ENCODE measurements at regions not wholly inside any gene's neighbourhood (a gene's known extent, or its start where the extent isn't known, plus 50 kb on each side); places are given as distances from the start of the nearest gene placed in this dataset.

GRCh38 chr1:55981010-55981650 lies 598.2 kb downstream of the PLPP3 start:
- no peak for TF ChIP-seq ZNF274 (IDR thresholded peaks at IDR 0.05; ENCODE audit: low read depth, low read length)
- H3K4me3 ChIP-seq (ENCODE audit: low read length) = no peak overlapping the region

GRCh38 chr1:55980582-55980981 lies 598.8 kb downstream of the PLPP3 start:
- no peak for TF ChIP-seq ZNF274 (IDR thresholded peaks at IDR 0.05; ENCODE audit: low read depth, low read length)
- no peak overlapping the region for H3K4me3 ChIP-seq (ENCODE audit: low read length)

- no peak for TF ChIP-seq ZNF274 (IDR thresholded peaks at IDR 0.05; ENCODE audit: low read depth, low read length)
Measured at GRCh38 chr1:55974714-55975441, 604.5 kb downstream of the PLPP3 start.

GRCh38 chr1:55970526-55971110 lies 608.7 kb downstream of the PLPP3 start:
- no peak for TF ChIP-seq ZNF274 (IDR thresholded peaks at IDR 0.05; ENCODE audit: low read depth, low read length)
- no peak overlapping the region for H3K4me3 ChIP-seq (ENCODE audit: low read length)

More at GRCh38 chr1:55974714-55975441, 604.5 kb downstream of the PLPP3 start:
- no peak overlapping the region for H3K4me3 ChIP-seq (ENCODE audit: low read length)

GRCh38 chr1:55969322-55969721 lies 610.0 kb downstream of the PLPP3 start:
- H3K4me3 ChIP-seq (ENCODE audit: low read length) = no peak overlapping the region
- TF ChIP-seq ZNF274 (IDR thresholded peaks at IDR 0.05; ENCODE audit: low read depth, low read length) = no peak

- H3K4me3 ChIP-seq (ENCODE audit: low read length) = no peak overlapping the region
- no peak for TF ChIP-seq ZNF274 (IDR thresholded peaks at IDR 0.05; ENCODE audit: low read depth, low read length)
Measured at GRCh38 chr1:55968661-55969060, 610.7 kb downstream of the PLPP3 start.

- TF ChIP-seq ZNF274 (IDR thresholded peaks at IDR 0.05; ENCODE audit: low read depth, low read length) = no peak
Measured at GRCh38 chr1:55965981-55966461, 613.3 kb downstream of the PLPP3 start.

GRCh38 chr1:55962472-55962871 lies 616.9 kb downstream of the PLPP3 start:
- no peak overlapping the region for H3K4me3 ChIP-seq (ENCODE audit: low read length)
- no peak for TF ChIP-seq ZNF274 (IDR thresholded peaks at IDR 0.05; ENCODE audit: low read depth, low read length)

More at GRCh38 chr1:55965981-55966461, 613.3 kb downstream of the PLPP3 start:
- H3K4me3 ChIP-seq (ENCODE audit: low read length) = no peak overlapping the region

- H3K4me3 ChIP-seq (ENCODE audit: low read length) = no peak overlapping the region
- TF ChIP-seq ZNF274 (IDR thresholded peaks at IDR 0.05; ENCODE audit: low read depth, low read length) = no peak
Measured at GRCh38 chr1:55959136-55959548, 620.2 kb downstream of the PLPP3 start.

- TF ChIP-seq ZNF274 (IDR thresholded peaks at IDR 0.05; ENCODE audit: low read depth, low read length) = no peak
- no peak overlapping the region for H3K4me3 ChIP-seq (ENCODE audit: low read length)
Measured at GRCh38 chr1:55958498-55958897, 620.9 kb downstream of the PLPP3 start.

GRCh38 chr1:55957276-55957675 lies 622.1 kb downstream of the PLPP3 start:
- no peak overlapping the region for H3K4me3 ChIP-seq (ENCODE audit: low read length)
- no peak for TF ChIP-seq ZNF274 (IDR thresholded peaks at IDR 0.05; ENCODE audit: low read depth, low read length)

GRCh38 chr1:55955016-55955621 lies 624.2 kb downstream of the PLPP3 start:
- TF ChIP-seq ZNF274 (IDR thresholded peaks at IDR 0.05; ENCODE audit: low read depth, low read length) = no peak
- H3K4me3 ChIP-seq (ENCODE audit: low read length) = no peak overlapping the region

- TF ChIP-seq ZNF274 (IDR thresholded peaks at IDR 0.05; ENCODE audit: low read depth, low read length) = no peak
- no peak overlapping the region for H3K4me3 ChIP-seq (ENCODE audit: low read length)
Measured at GRCh38 chr1:55951291-55951690, 628.1 kb downstream of the PLPP3 start.

- TF ChIP-seq ZNF274 (IDR thresholded peaks at IDR 0.05; ENCODE audit: low read depth, low read length) = no peak
- no peak overlapping the region for H3K4me3 ChIP-seq (ENCODE audit: low read length)
Measured at GRCh38 chr1:55947446-55947845, 631.9 kb downstream of the PLPP3 start.

Measured in GM08714 (cell line).